PC-3 (cell line): ENCODE measurements at regions not wholly inside any gene's neighbourhood (a gene's known extent, or its start where the extent isn't known, plus 50 kb on each side); places are given as distances from the start of the nearest gene placed in this dataset.
"Not testable (repeated sequence)": the region's sequence is repeated elsewhere in the genome, so short reads cannot be mapped to it uniquely, and the experiment has no call there.

Source experiments
- ATAC-seq: fragments of 200-7000 bp; cut with Tn5 transposase; 2 replicates; pipeline ENCODE4 v1.9.1; 2020; ENCODE audit warnings: mild to moderate bottlenecking, moderate library complexity
- BruUV-seq: library from RNA; stranded (reverse); fragments of 400-500 nt; replicated peaks from 2 replicates; lab custom pipeline; 2021; lab: Mats Ljungman, UMichigan
- CTCF ChIA-PET: fragments of 300-600 bp; sonication (Branson Sonifier 250); formaldehyde crosslinking; loops from one replicate; lab custom pipeline; 2022; ENCODE audit warnings: antibody characterized with exemption; lab: Charles Lee
- POLR2A ChIA-PET: fragments of 300-600 bp; sonication (Branson Sonifier 250); formaldehyde crosslinking; loops from one replicate; lab custom pipeline; 2022; ENCODE audit warnings: antibody characterized with exemption; ENCODE audit not compliant: unreplicated experiment; lab: Charles Lee
- DNase-seq: peaks from one replicate; pipeline ENCODE4 v3.0.0-alpha.2; 2015
- H2AFZ ChIP-seq: fragments of 300-600 bp; sonication (generic); 2 replicates; pipeline ENCODE4 v1.6.0; 2016; ENCODE audit warnings: antibody characterized with exemption, low read length
- H3F3A ChIP-seq: fragments of 300-600 bp; sonication (generic); one replicate; pipeline ENCODE4 v1.6.0; 2017; ENCODE audit warnings: antibody characterized with exemption, low read length, control low read depth, mild to moderate bottlenecking; ENCODE audit not compliant: unreplicated experiment
- H3K27ac ChIP-seq: fragments of 300-600 bp; sonication (generic); 2 replicates; pipeline ENCODE4 v1.5.1; 2016; ENCODE audit warnings: mild to moderate bottlenecking, low read length
- H3K27me3 ChIP-seq: fragments of 300-600 bp; sonication (generic); 2 replicates; pipeline ENCODE4 v1.6.1; 2016; ENCODE audit warnings: low read length, mixed read lengths
- H3K36me3 ChIP-seq: fragments of 300-600 bp; sonication (generic); 2 replicates; pipeline ENCODE4 v1.6.1; 2016; ENCODE audit warnings: low read depth, mixed run types, low read length, mixed read lengths
- H3K4me1 ChIP-seq: fragments of 300-600 bp; sonication (generic); 2 replicates; pipeline ENCODE4 v1.5.1; 2016; ENCODE audit warnings: low read length; ENCODE audit not compliant: insufficient read depth
- H3K4me2 ChIP-seq: fragments of 300-600 bp; sonication (generic); 2 replicates; pipeline ENCODE4 v1.6.0; 2016; ENCODE audit warnings: low read length
- H3K4me3 ChIP-seq: fragments of 300-600 bp; sonication (generic); 2 replicates; pipeline ENCODE4 v1.5.1; 2016; ENCODE audit warnings: mild to moderate bottlenecking, low read length, mixed read lengths
- H3K79me2 ChIP-seq: fragments of 300-600 bp; sonication (generic); 2 replicates; pipeline ENCODE4 v1.6.1; 2017; ENCODE audit warnings: low read length, mixed read lengths
- H3K9ac ChIP-seq: fragments of 300-600 bp; sonication (generic); 2 replicates; pipeline ENCODE4 v1.6.0; 2016; ENCODE audit warnings: mild to moderate bottlenecking, low read length
- H3K9me2 ChIP-seq: fragments of 300-600 bp; sonication (generic); replicated peaks from 2 replicates; pipeline ENCODE4 v1.6.1; 2016; ENCODE audit warnings: mixed run types, low read length, mixed read lengths
- H3K9me3 ChIP-seq: fragments of 300-600 bp; sonication (generic); 2 replicates; pipeline ENCODE4 v1.6.1; 2016; ENCODE audit warnings: low read length, mixed read lengths
- H4K20me1 ChIP-seq: fragments of 300-600 bp; sonication (generic); 2 replicates; pipeline ENCODE4 v1.6.1; 2016; ENCODE audit warnings: low read length, mixed read lengths
- EZH2 ChIP-seq: fragments of 300-600 bp; sonication (generic); IDR thresholded peaks from one replicate; pipeline ENCODE4 v1.6.1; 2017; ENCODE audit warnings: antibody characterized with exemption, mild to moderate bottlenecking, low read length; ENCODE audit not compliant: unreplicated experiment
- EZH2phosphoT487 ChIP-seq: fragments of 300-600 bp; sonication (generic); IDR thresholded peaks from 2 replicates; pipeline ENCODE4 v1.6.1; 2018; ENCODE audit warnings: mild to moderate bottlenecking, antibody characterized with exemption, low read length, borderline replicate concordance
- intact Hi-C: fragments of 100-400 bp; cut with micrococcal nuclease; formaldehyde crosslinking; loops from 2 replicates; pipeline ENCODE4 v1.9.0; 2023
- TF ChIP-seq, protein P1 (sequence below): fragments of 300-600 bp; sonication (generic); conservative IDR thresholded peaks from 2 replicates; pipeline ENCODE4 v1.5.1; 2017; ENCODE audit warnings: antibody characterized with exemption, low read depth, mild to moderate bottlenecking, low read length

GRCh38 chr3:182414586-182414985 is 378.7 kb upstream of the ATP11B start:
- Histone ChIP-seq H3K9me3 (no peaks in the 10 kb centered on the region), H3K4me2 (no peak overlapping the region), H3F3A (no peaks in the 10 kb centered on the region), H2AFZ (no peak overlapping the region), H3K27ac (no peak overlapping the region), H4K20me1 (no peaks in the 10 kb centered on the region), H3K9me2 (no peaks in the 10 kb centered on the region), H3K27me3 (no peaks in the 10 kb centered on the region), H3K4me1 (peaks cover 13% of the 10 kb centered on the region), H3K9ac (no peak overlapping the region), H3K36me3 (no peaks in the 10 kb centered on the region), H3K4me3 (no peak overlapping the region), H3K79me2 (no peaks in the 10 kb centered on the region)
- POLR2A ChIA-PET: no interaction called here
- ATAC-seq (no peak), DNase-seq (no peak)
- intact Hi-C loops: no loop called here
- CTCF ChIA-PET: no interaction called here
- no TSS peak for BruUV-seq
- TF ChIP-seq EZH2phosphoT487 (no peak), EZH2 (no peak)
- TF ChIP-seq, protein P1, sequence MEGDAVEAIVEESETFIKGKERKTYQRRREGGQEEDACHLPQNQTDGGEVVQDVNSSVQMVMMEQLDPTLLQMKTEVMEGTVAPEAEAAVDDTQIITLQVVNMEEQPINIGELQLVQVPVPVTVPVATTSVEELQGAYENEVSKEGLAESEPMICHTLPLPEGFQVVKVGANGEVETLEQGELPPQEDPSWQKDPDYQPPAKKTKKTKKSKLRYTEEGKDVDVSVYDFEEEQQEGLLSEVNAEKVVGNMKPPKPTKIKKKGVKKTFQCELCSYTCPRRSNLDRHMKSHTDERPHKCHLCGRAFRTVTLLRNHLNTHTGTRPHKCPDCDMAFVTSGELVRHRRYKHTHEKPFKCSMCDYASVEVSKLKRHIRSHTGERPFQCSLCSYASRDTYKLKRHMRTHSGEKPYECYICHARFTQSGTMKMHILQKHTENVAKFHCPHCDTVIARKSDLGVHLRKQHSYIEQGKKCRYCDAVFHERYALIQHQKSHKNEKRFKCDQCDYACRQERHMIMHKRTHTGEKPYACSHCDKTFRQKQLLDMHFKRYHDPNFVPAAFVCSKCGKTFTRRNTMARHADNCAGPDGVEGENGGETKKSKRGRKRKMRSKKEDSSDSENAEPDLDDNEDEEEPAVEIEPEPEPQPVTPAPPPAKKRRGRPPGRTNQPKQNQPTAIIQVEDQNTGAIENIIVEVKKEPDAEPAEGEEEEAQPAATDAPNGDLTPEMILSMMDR: no peak

- TF ChIP-seq EZH2phosphoT487: no peak
- no peak for TF ChIP-seq EZH2
- TF ChIP-seq, protein P1: no peak
- DNase-seq: no peak
- no peaks in the 10 kb centered on the region for H3K9me2 ChIP-seq
- ChIA-PET CTCF (no interaction called here), POLR2A (no interaction called here)
- intact Hi-C loops: no loop called here
- no peak for ATAC-seq
- no peaks in the 10 kb centered on the region for H3K79me2 ChIP-seq
- H3F3A ChIP-seq: no peaks in the 10 kb centered on the region
- no TSS peak for BruUV-seq
- H3K4me3 ChIP-seq: no peak overlapping the region
- no peak overlapping the region for H2AFZ ChIP-seq
- no peaks in the 10 kb centered on the region for H4K20me1 ChIP-seq
- no peaks in the 10 kb centered on the region for H3K27me3 ChIP-seq
- no peaks in the 10 kb centered on the region for H3K4me1 ChIP-seq
- H3K9ac ChIP-seq: no peak overlapping the region
- H3K36me3 ChIP-seq: no peaks in the 10 kb centered on the region
- no peaks in the 10 kb centered on the region for H3K9me3 ChIP-seq
- H3K4me2 ChIP-seq: no peak overlapping the region
- no peak overlapping the region for H3K27ac ChIP-seq
Measured at GRCh38 chr3:182420741-182421140, 372.6 kb upstream of the ATP11B start.

DNA sequence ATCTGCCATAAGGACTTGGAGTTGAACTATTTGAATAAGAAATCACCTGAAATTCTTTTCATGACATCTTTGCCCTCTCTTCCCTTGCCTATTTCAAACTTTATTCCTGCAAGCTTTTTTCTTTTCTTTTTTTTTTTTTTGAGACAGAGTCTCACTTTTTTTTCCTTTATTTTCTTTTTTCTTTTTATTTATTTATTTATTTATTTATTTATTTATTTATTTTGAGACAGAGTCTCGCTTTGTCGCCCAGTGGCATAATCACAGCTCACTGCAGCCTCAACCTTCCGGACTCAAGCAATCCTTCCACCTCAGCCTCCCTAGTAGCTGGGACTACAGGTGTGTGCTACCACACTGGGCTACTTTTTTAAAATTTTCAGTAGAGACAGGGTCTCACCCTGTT is 369.3 kb upstream of the ATP11B start:
- Histone ChIP-seq H3K27ac (no peak overlapping the region), H4K20me1 (no peaks in the 10 kb centered on the region), H3K4me3 (no peak overlapping the region), H3K9ac (no peak overlapping the region), H3K36me3 (no peaks in the 10 kb centered on the region), H3K4me2 (no peak overlapping the region), H3K9me3 (no peaks in the 10 kb centered on the region), H3K27me3 (no peaks in the 10 kb centered on the region), H3K4me1 (no peaks in the 10 kb centered on the region), H3F3A (no peaks in the 10 kb centered on the region), H3K9me2 (no peaks in the 10 kb centered on the region), H2AFZ (no peak overlapping the region), H3K79me2 (no peaks in the 10 kb centered on the region)
- CTCF ChIA-PET: no interaction called here
- BruUV-seq: no TSS peak
- TF ChIP-seq EZH2phosphoT487 (no peak), EZH2 (no peak)
- TF ChIP-seq, protein P1: no peak
- DNase-seq (no peak), ATAC-seq (no peak)
- intact Hi-C loops: no loop called here
- POLR2A ChIA-PET: no interaction called here

GRCh38 chr3:182425926-182426718 is 367.2 kb upstream of the ATP11B start:
- ATAC-seq, CTCF ChIA-PET: not testable (repeated sequence)

More at GRCh38 chr3:182425926-182426718, 367.2 kb upstream of the ATP11B start:
- H3K4me1 ChIP-seq, H3K27ac ChIP-seq, POLR2A ChIA-PET, H3F3A ChIP-seq, H4K20me1 ChIP-seq, DNase-seq, H3K4me3 ChIP-seq, BruUV-seq, H3K36me3 ChIP-seq, H3K9ac ChIP-seq, H3K9me3 ChIP-seq, H3K27me3 ChIP-seq, intact Hi-C loops, H3K9me2 ChIP-seq, H2AFZ ChIP-seq, H3K4me2 ChIP-seq, H3K79me2 ChIP-seq: not testable (repeated sequence)
